AG04450 (cell line): ENCODE measurements at regions not wholly inside any gene's neighbourhood (a gene's known extent, or its start where the extent isn't known, plus 50 kb on each side); places are given as distances from the start of the nearest gene placed in this dataset.

Source experiments
- CTCF ChIA-PET: fragments of 300-600, 350-600 bp; formaldehyde crosslinking; extraction: SDS; loops from one replicate; lab custom pipeline; 2022; ENCODE audit warnings: antibody characterized with exemption, inconsistent platforms; lab: Charles Lee
- POLR2A ChIA-PET: fragments of 350-600 bp; formaldehyde crosslinking; extraction: SDS; loops from one replicate; lab custom pipeline; 2021; ENCODE audit warnings: antibody characterized with exemption, inconsistent platforms; lab: Yijun Ruan, JAX
- DNase-seq: peaks from one replicate; pipeline ENCODE4 v3.0.0-alpha.2; 2011; ENCODE audit warnings: low read depth, low spot score
- H3K27ac ChIP-seq: one replicate; pipeline ENCODE4 v1.5.1; 2012; ENCODE audit warnings: low read depth, low read length, control low read depth
- H3K27me3 ChIP-seq: one replicate; pipeline ENCODE4 v1.6.0; 2012; ENCODE audit warnings: low read length; ENCODE audit not compliant: control insufficient read depth, insufficient read depth
- H3K4me3 ChIP-seq: 2 replicates; pipeline ENCODE4 v1.5.1; 2011; ENCODE audit warnings: mild to moderate bottlenecking, low read depth, low read length, control low read depth
- H3K9me3 ChIP-seq: 2 replicates; pipeline ENCODE4 v1.5.1; 2012; ENCODE audit warnings: low read length; ENCODE audit not compliant: control insufficient read depth, insufficient read depth
- CTCF ChIP-seq: IDR thresholded peaks from 2 replicates; pipeline ENCODE4 v1.5.1; 2011; ENCODE audit warnings: low read depth, low read length, control low read depth, inconsistent platforms

GRCh38 chr4:31026256-31026655 is 306.1 kb downstream of the PCDH7 start:
- no peak overlapping the region for H3K4me3 ChIP-seq
- POLR2A ChIA-PET: interaction anchor here (0.6 kb wide), 1 partner anchor 308 kb away, joined by 3 read pairs; no protein-coding TSS in a partner anchor
- no peak for DNase-seq
- no peaks in the 10 kb centered on the region for H3K9me3 ChIP-seq
- no peaks in the 10 kb centered on the region for H3K27me3 ChIP-seq
- H3K27ac ChIP-seq: no peak overlapping the region
- CTCF ChIA-PET: no interaction called here
- TF ChIP-seq CTCF: no peak

- CTCF ChIA-PET: no interaction called here
- TF ChIP-seq CTCF: no peak
These were observed 314.4 kb downstream of the PCDH7 start for GRCh38 chr4:31034550-31034949.

GRCh38 chr4:31035761-31036160 is 315.6 kb downstream of the PCDH7 start:
- ChIA-PET CTCF (no interaction called here), POLR2A (no interaction called here)
- no peak for TF ChIP-seq CTCF
- H3K4me3 ChIP-seq: no peak overlapping the region
- no peaks in the 10 kb centered on the region for H3K27me3 ChIP-seq
- DNase-seq: no peak
- H3K9me3 ChIP-seq: no peaks in the 10 kb centered on the region
- no peak overlapping the region for H3K27ac ChIP-seq

More at GRCh38 chr4:31034550-31034949, 314.4 kb downstream of the PCDH7 start:
- H3K27me3 ChIP-seq: no peaks in the 10 kb centered on the region
- DNase-seq: no peak
- H3K27ac ChIP-seq: no peak overlapping the region
- POLR2A ChIA-PET: no interaction called here
- no peak overlapping the region for H3K4me3 ChIP-seq
- no peaks in the 10 kb centered on the region for H3K9me3 ChIP-seq

GRCh38 chr4:31037703-31038102 is 317.5 kb downstream of the PCDH7 start:
- POLR2A ChIA-PET: no interaction called here

GRCh38 chr4:31039382-31039781 is 319.2 kb downstream of the PCDH7 start:
- no peak for DNase-seq
- POLR2A ChIA-PET: no interaction called here
- CTCF ChIA-PET: interaction anchor here (1.4 to 1.5 kb wide), 2 partner anchors 10 to 317 kb away, joined by 4 to 5 read pairs; no protein-coding TSS in a partner anchor
- no peaks in the 10 kb centered on the region for H3K9me3 ChIP-seq
- H3K27ac ChIP-seq: no peak overlapping the region
- no peaks in the 10 kb centered on the region for H3K27me3 ChIP-seq
- H3K4me3 ChIP-seq: no peak overlapping the region
- TF ChIP-seq CTCF: no peak

More at GRCh38 chr4:31037703-31038102, 317.5 kb downstream of the PCDH7 start:
- DNase-seq: no peak
- CTCF ChIA-PET: no interaction called here
- no peaks in the 10 kb centered on the region for H3K9me3 ChIP-seq
- no peak overlapping the region for H3K4me3 ChIP-seq
- TF ChIP-seq CTCF: no peak
- H3K27me3 ChIP-seq: no peaks in the 10 kb centered on the region
- H3K27ac ChIP-seq: no peak overlapping the region
